ENCODE measurements at regions not wholly inside any gene's neighbourhood (a gene's known extent, or its start where the extent isn't known, plus 50 kb on each side); places are given as distances from the start of the nearest gene placed in this dataset.

- no peak for TF ChIP-seq POLR2A (IDR thresholded peaks at IDR 0.05)
- 76 to 91% (median 88%) methylated on average over 9 of the region's 9 CpGs for WGBS, 5 donors
- intact Hi-C loops (cut with DNase I; ENCODE audit: low total_unique reads), result no loop called here
Observed at GRCh38 chr6:21772884-21773575, 179.5 kb downstream of the SOX4 start.

GRCh38 chr6:21773576-21773968, 180.0 kb downstream of the SOX4 start:
- Histone ChIP-seq H3K27ac (no peak overlapping the region), H3K36me3 (no peaks in the 10 kb centered on the region), H3K4me3 (no peak overlapping the region), H3K9me3 (no peaks in the 10 kb centered on the region), H3K27me3 (replicated peaks in 1 of 7) (no peaks in the 10 kb centered on the region), H3K4me1 (no peaks in the 10 kb centered on the region)
- 85 to 95% (median 92%) methylated on average over 6 of the region's 6 CpGs for WGBS, 5 donors
- no peak for DNase-seq
- TF ChIP-seq POLR2AphosphoS5 (IDR thresholded peaks at IDR 0.05), result no peak
- TF ChIP-seq POLR2A (IDR thresholded peaks at IDR 0.05), result no peak
- TF ChIP-seq CTCF (IDR thresholded peaks at IDR 0.05 in 8 of 11, conservative IDR thresholded peaks at IDR 0.05 in 3 of 11), result no peak
- intact Hi-C loops (cut with DNase I; ENCODE audit: low total_unique reads), result no loop called here

More at GRCh38 chr6:21772884-21773575, 179.5 kb downstream of the SOX4 start:
- no peaks in the 10 kb centered on the region for H3K27me3 ChIP-seq (replicated peaks in 1 of 7)
- no peak overlapping the region for H3K4me3 ChIP-seq
- no peak overlapping the region for H3K27ac ChIP-seq
- no peaks in the 10 kb centered on the region for H3K36me3 ChIP-seq
- no peaks in the 10 kb centered on the region for H3K4me1 ChIP-seq
- H3K9me3 ChIP-seq, result no peaks in the 10 kb centered on the region
- DNase-seq, result no peak

- 75 to 86% (median 79%) methylated on average over 1 of the region's 1 CpG for WGBS, 5 donors
- no peak overlapping the region for H3K27ac ChIP-seq
- no peak for TF ChIP-seq POLR2AphosphoS5 (IDR thresholded peaks at IDR 0.05)
- TF ChIP-seq CTCF (IDR thresholded peaks at IDR 0.05 in 8 of 11, conservative IDR thresholded peaks at IDR 0.05 in 3 of 11), result no peak
- TF ChIP-seq POLR2A (IDR thresholded peaks at IDR 0.05), result no peak
- no peak overlapping the region for H3K4me3 ChIP-seq
- H3K27me3 ChIP-seq (replicated peaks in 1 of 7), result no peaks in the 10 kb centered on the region
- H3K9me3 ChIP-seq, result no peaks in the 10 kb centered on the region
- no peaks in the 10 kb centered on the region for H3K4me1 ChIP-seq
- no peak for DNase-seq
- H3K36me3 ChIP-seq, result no peaks in the 10 kb centered on the region
- intact Hi-C loops (cut with DNase I; ENCODE audit: low total_unique reads), result no loop called here
Observed at GRCh38 chr6:21777846-21778245, 184.3 kb downstream of the SOX4 start.

- intact Hi-C loops (cut with DNase I; ENCODE audit: low total_unique reads), result no loop called here
- no peaks in the 10 kb centered on the region for H3K36me3 ChIP-seq
Observed at GRCh38 chr6:21780141-21780540, 186.6 kb downstream of the SOX4 start.

More at GRCh38 chr6:21780141-21780540, 186.6 kb downstream of the SOX4 start:
- no peak for TF ChIP-seq CTCF (IDR thresholded peaks at IDR 0.05 in 8 of 11, conservative IDR thresholded peaks at IDR 0.05 in 3 of 11)
- no peak for TF ChIP-seq POLR2A (IDR thresholded peaks at IDR 0.05)
- no peak for TF ChIP-seq POLR2AphosphoS5 (IDR thresholded peaks at IDR 0.05)
- no peak overlapping the region for H3K27ac ChIP-seq
- H3K4me3 ChIP-seq, result no peak overlapping the region
- no peaks in the 10 kb centered on the region for H3K27me3 ChIP-seq (replicated peaks in 1 of 7)
- no peak for DNase-seq
- WGBS, 5 donors, result 59 to 94% (median 83%) methylated on average over 2 of the region's 2 CpGs
- no peaks in the 10 kb centered on the region for H3K9me3 ChIP-seq
- H3K4me1 ChIP-seq, result no peaks in the 10 kb centered on the region
